GM12891 (cell line): ENCODE measurements at regions not wholly inside any gene's neighbourhood (a gene's known extent, or its start where the extent isn't known, plus 50 kb on each side); places are given as distances from the start of the nearest gene placed in this dataset.

ENCODE experiments used
- POLR2A ChIP-seq: IDR thresholded peaks from 2 replicates; pipeline ENCODE4 v1.6.1; 2011; ENCODE audit warnings: low read depth, low read length, control low read depth
- TAF1 ChIP-seq: IDR thresholded peaks from 2 replicates; pipeline ENCODE4 v1.6.1; 2011; ENCODE audit warnings: low read depth, low read length, control low read depth

- TF ChIP-seq POLR2A, result no peak
- TF ChIP-seq TAF1, result no peak
Measured at GRCh38 chr5:2179861-2180260, 297.1 kb upstream of the IRX4 start.
